Body of pancreas (tissue), 4 donors: ENCODE measurements at regions not wholly inside any gene's neighbourhood (a gene's known extent, or its start where the extent isn't known, plus 50 kb on each side); places are given as distances from the start of the nearest gene placed in this dataset.

Experiments
- POLR2A ChIP-seq, 3 donors: fragments of 450-650 bp; IDR thresholded peaks; one replicate each; pipeline ENCODE4 v1.6.1; 2016; ENCODE audit warnings: antibody characterized with exemption in 3 of 3, mild to moderate bottlenecking in 2 of 3
- TF ChIP-seq, protein P1 (sequence below), 7 experiments: fragments of 450-650 bp in 4 of 7; fragments of 200-600 bp in 3 of 7; sonication (generic) in 3 of 7; IDR thresholded peaks; one replicate each; pipeline ENCODE4 v1.5.1; 2016 to 2019; ENCODE audit warnings: antibody characterized with exemption in 7 of 7

DNA sequence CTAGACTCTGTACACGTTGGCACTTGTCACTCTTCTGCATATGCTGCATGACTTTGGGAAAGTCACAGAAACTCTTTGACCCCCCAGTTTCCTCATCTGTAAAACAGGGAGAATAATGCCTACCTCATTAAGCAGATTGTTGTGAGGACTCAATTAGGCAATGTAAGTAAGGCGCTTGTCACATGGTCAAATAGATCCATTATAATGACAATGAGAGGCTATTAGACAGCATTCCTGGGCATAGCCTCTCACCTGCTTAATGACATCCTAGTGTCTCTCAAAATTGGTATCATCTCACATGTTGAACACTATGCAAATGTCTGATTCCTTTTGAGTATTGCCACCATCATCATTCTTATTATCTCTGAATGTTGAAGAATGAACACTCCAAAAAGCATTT, 172.6 kb upstream of the JADE1 start:
- TF ChIP-seq POLR2A (IDR thresholded peaks at IDR 0.05) = no peak
- TF ChIP-seq, protein P1, sequence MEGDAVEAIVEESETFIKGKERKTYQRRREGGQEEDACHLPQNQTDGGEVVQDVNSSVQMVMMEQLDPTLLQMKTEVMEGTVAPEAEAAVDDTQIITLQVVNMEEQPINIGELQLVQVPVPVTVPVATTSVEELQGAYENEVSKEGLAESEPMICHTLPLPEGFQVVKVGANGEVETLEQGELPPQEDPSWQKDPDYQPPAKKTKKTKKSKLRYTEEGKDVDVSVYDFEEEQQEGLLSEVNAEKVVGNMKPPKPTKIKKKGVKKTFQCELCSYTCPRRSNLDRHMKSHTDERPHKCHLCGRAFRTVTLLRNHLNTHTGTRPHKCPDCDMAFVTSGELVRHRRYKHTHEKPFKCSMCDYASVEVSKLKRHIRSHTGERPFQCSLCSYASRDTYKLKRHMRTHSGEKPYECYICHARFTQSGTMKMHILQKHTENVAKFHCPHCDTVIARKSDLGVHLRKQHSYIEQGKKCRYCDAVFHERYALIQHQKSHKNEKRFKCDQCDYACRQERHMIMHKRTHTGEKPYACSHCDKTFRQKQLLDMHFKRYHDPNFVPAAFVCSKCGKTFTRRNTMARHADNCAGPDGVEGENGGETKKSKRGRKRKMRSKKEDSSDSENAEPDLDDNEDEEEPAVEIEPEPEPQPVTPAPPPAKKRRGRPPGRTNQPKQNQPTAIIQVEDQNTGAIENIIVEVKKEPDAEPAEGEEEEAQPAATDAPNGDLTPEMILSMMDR (IDR thresholded peaks at IDR 0.05) = no peak
